GM18507 (cell line): ENCODE measurements at regions not wholly inside any gene's neighbourhood (a gene's known extent, or its start where the extent isn't known, plus 50 kb on each side); places are given as distances from the start of the nearest gene placed in this dataset.

ENCODE experiments used
- DNase-seq: peaks from one replicate; pipeline ENCODE4 v3.0.0; 2011; ENCODE audit warnings: low read depth; ENCODE audit not compliant: insufficient read length; ENCODE audit errors: extremely low spot score
- FAIRE-seq: peaks from 2 replicates; lab custom pipeline; 2011; peaks lifted over from hg19 to GRCh38; lab: Jason Lieb, UNC

DNA sequence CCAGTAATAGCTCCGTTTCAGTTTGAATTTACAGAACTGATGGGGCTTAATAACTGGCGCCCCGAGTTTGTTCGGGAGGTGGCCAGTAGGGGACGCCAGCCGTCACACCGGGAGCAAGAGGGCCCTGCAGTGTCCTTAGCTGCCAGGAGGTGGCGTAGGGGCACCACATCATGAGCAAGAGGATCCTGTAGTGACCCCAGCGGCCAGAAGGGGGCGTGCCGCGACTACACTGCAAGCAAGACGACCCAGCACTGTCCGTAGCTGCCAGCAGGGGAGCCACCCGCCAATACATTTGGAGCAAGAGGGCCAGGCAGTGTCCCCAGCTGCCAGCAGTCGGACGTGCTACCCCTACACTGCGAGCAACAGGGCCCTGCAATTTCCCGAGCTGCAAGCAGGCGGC, 663.7 kb upstream of the B3GAT1 start:
- DNase-seq (no peak), FAIRE-seq (no peak)

DNA sequence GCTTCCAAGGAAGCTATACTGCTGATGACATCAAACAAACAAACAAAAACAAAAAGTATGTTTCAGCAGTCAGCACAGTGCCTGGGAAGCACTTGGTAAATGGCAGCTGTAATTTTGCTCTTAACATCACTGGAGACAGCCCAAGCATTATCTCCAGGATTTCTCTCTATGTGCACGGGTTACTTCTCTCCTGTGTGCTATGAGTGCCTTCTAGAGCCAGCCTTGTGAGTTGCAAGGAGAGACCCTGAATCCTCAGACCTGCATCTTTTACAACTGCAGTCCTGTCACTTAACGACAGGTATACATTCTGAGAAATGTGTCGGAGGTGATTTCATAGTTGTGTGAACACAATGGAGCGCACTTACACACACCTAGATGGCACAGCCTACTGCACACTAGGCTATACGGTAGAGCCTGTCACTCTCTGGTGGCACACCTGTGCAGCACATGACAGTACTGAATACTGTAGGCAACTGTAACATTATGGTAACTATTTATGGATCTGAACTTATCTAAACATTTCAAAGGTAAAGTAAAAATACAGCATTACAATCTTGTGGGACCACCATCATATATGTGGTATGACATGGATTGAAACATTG, 662.5 kb upstream of the B3GAT1 start:
- FAIRE-seq (no peak), DNase-seq (no peak)

DNA sequence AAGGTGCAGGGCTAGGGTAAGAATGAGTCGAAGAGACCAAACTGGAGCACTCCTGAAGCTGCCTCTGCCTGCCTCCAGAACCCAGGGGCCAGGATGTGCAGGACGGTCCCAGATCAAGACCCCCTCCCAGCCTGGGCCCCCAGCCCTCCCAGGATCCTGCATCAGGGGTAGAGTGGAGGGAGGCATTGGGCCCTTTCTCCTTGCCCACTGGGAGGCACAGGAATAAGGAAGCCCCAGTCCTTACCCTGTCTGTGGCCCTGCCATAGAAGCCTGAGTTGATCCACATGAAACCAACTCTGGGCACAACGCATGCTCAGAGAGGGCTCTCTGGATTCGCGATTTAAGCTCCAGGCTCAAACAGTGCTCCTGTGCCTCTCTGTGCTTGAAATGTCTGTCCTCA, 661.8 kb upstream of the B3GAT1 start:
- DNase-seq = no peak
- FAIRE-seq = no peak

DNA sequence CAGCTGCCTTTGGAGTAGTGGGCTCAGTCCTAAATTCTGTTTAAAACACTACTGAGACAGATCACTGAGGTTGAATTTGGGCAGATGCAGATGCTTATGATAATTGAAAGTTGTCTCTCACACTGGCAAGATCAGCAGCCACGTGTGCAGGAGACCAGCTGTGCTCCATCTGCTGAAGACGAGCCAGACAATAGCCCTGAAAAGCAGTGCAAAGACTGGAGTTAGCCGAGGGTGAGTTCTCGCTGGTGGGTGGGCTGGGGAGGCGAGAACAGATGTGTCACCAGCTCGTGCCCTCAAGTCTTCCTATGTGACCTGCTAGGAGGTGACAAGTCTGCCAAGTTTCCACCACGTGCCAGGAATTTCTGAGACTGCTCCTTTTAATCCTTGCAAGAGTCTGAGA, 661.3 kb upstream of the B3GAT1 start:
- DNase-seq (no peak), FAIRE-seq (no peak)

DNA sequence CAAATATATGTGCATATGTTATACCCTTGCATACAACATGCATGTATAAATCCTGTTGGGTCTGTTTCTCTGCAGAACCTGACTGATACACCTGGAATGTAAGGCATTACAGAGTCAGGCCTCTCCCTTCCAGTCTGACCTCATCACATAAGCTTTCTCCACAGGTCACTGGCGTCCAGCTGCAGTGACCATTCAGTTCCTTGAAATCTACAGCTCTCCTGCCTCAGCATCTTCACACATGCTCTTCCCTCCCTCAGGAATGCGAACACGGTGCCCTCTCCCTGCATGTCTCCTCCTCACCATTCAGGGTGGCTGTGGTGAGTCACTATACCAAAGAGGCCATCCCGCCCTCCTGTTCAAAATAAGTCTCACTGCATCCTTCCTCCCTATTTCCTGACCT, 657.8 kb upstream of the B3GAT1 start:
- no peak for FAIRE-seq
- no peak for DNase-seq

DNA sequence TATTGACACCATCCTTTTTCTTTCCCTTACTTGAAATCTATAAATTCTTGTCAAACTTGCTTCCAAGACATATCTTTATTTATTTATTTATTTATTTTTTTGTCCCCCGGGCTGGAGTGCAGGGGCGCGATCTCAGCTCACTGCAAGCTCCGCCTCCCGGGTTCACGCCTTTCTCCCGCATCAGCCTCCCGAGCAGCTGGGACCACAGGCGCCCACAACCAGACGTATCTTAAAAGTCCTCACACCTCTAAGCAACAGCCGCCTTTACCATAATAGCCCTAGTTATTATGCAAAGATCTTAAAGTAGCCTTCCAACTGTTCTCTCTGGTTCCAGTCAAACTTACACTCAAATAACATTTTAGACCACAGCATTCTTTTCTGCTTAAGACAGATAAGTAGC, 657.0 kb upstream of the B3GAT1 start:
- no peak for FAIRE-seq

DNA sequence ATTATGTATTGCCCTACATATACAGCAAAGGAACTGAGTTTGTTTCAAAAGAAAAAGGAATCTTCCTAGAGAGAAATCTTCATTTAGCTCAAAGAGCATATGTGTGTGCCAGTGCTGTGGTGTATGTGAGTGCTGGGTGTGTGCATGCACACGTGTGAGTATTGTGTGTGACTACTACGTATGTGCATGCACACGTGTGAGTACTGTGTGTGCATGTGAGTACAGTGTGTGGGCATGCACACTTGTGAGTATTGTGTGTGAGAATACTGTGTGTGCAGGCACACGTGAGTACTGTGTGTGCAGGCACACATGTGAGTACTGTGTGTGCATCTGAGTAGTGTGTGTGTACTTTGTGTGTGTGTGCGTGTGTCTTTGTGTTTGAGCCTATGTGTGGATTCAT, 651.0 kb upstream of the B3GAT1 start:
- DNase-seq (no peak), FAIRE-seq (no peak)

More for the DNA sequence above, 657.0 kb upstream of the B3GAT1 start:
- DNase-seq = no peak

DNA sequence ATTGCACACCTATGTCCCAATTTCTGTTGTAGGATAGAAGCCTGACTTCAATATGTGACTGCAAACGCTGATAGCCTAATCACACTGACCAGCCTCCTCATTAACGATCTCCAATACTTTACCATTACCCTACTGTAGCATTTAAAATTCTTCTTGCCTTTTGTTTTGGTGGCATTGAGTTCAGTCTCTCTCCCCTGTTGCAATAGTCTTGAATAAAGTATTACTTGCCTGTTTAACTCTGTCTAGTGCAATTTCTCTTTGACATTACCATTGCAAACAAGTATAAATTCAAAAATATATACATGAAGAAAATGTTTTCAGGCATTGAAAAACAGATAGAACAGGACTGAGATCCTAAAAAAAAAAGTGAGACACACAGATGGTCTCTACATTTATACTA, 649.1 kb upstream of the B3GAT1 start:
- no peak for DNase-seq
- FAIRE-seq = no peak

DNA sequence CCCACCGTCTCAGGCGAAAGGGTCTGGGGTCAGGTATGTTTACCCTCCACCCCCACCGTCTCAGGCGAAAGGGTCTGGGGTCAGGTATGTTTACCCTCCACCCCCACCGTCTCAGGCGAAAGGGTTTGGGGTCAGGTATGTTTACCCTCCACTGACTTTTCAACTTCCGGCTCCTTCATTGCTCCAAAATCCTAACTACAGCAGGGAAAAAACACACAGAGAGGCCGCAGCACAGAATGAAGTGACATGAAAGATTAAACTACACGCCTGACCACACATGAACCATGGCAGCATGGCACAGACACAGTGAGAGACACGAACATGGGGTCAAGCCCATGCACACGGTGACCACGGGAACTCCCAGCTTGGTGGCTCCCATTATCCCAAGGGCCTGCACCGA, 634.9 kb upstream of the B3GAT1 start:
- FAIRE-seq (no peak), DNase-seq (no peak)

DNA sequence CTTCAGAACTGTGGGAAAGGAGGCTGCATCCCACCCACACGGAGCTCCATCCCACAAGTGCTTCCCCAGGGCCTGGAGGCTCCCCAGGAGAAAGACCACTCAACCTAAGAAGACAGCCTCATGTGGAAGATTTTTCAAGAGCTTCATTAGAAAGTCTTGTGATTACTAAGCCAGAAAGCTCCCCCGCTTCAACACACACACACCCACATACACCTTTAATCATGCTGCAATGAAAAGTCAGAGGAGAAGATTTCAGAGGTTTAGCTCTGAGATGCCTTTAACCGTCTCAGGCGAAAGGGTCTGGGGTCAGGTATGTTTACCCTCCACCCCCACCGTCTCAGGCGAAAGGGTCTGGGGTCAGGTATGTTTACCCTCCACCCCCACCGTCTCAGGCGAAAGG, 634.5 kb upstream of the B3GAT1 start:
- no peak for FAIRE-seq
- no peak for DNase-seq

DNA sequence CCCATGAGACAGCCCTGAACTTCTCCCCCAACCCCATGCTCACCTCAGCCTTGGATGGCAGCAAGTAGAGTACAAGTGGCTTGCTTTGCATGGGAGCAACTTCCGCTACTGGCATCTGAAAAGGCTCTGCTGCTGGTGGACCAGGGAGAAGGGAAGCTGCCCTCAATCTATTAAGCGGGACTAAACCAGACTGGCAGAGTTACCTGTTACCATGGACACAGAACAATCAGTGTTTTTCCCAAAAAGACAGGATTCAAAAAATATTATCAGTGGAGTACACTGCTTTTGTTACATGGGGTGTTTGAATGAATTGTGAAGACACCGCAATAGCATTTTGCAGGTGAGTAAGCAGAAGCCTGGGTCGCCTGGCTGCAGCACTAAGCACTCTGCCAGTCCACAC, 631.4 kb upstream of the B3GAT1 start:
- DNase-seq (no peak), FAIRE-seq (no peak)

DNA sequence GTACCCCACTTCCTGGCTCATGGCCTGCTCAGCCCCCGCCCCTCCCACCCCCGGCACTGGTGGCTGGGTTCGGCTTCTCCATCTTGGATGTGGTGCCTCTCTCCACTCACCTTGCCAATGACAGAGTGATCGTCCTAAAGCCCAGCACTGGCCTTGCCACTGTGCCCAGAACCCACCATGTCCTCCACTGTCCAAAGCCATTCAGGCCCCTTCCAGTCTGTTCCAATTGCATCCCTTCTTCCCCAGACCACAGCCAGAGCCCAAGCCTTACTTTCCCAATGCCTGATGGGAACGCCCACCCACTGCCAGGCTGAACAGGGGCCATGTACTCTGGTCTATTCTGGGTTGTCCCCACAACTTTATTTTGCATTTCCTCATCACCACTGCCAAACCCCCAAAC, 625.8 kb upstream of the B3GAT1 start:
- FAIRE-seq (no peak), DNase-seq (no peak)

DNA sequence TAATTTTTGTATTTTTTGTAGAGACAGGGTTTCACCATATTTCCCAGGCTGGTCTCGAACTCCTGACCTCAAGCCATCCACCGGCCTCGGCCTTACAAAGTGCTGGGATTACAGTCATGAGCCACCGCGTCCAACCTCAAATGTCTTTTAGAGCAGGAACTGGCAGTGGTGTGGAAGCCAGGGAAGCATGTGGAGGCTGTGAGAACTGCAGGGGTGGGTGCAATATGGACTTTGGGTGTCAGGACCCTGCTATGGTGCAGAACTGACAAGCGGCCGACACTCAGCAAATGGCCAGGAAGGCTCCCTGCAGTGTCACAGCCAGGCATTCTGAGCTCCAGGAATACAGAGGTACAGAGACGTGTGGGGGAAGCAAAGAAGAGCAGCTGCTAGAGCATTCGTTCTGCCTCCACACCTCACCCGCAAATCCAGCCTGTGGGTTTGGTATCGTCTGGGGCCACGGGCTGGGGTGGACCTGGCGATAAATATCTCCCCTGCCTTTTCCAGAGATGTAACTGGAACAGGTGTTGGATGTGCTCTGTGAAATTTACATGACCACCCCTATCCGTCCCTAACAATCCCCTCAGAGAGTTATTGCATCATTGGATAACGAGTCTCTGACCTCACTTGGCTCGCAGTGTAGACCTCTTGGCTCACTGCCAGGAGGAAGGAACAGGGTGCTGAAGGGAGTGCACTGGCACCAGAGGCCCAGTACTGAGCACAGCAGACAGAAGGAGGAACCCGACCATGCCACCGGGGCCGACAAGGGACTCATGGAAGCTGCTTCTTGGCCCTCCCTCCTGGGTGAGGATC, 624.7 kb upstream of the B3GAT1 start:
- DNase-seq (no peak), FAIRE-seq (no peak)

DNA sequence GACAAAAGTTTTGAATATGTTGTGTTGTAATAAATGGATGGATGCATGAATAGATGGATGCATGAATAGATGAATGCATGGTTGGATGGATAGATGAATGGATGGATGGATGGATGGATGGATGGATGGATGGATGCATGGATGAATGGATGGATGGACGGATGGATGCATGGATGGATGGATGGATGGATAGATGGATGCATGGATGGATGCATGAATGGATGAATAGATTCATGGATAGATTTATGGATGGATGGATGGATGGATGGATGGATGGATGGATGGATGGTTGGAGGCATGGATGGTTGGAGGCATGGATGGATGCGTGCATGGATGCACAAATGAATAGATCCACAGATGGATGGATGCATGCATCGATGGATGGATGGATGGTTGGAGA, 623.2 kb upstream of the B3GAT1 start:
- DNase-seq (no peak), FAIRE-seq (no peak)

DNA sequence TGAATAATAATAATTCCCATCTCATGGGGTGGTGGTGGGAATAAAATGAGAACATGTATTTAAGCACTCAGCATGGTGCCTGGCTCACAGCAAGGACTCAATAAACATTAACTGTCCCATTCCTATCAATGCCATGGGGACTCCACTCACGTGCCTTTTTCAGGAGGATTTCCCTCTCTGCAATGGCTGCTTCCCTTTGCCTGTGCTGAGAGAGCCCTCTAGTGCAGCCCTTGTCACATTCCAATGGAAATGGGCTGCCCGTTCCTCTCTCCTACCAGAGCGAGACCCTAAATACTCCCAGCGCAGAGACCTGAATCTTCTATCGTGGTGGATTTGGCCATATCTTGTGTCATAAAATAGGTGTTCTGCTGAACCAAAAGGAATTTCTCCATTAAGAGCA, 621.5 kb upstream of the B3GAT1 start:
- DNase-seq = no peak
- FAIRE-seq = no peak

DNA sequence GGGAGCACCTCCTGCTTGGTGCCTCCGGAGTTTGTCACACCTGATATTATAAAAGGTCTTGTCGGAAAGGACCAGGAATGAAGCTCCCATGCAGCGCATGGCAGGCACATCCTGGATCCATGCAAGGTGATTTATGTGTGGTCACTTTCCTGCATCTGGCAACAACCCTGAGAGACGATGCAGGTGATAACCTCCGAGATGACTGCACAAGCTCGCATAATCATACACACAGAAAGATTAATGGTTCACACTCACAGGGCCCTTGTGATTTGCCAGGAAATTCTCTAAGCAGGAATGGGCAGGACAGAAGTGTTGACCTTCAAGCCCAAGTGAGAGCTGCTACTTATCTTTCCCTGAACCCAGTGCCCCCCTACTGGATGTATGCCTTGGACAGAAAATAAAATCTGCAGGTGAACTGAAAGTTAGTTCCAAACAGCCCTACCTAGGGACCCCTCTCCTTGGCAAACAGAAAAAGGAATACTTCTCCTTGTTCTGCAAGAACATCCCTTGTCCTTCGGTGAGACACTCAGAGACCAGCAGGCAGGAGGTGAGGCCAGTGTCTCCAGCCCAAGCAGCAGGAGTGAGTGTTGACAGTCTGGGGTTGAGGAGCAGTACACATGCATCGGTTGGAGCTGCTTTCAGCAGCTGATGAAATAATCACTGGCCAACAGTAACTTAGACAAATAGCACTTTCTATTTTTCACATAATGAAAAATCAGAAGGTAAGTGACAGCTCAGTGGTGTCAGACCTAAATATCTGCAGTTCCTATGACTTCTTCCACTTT, 619.4 kb upstream of the B3GAT1 start:
- no peak for DNase-seq

DNA sequence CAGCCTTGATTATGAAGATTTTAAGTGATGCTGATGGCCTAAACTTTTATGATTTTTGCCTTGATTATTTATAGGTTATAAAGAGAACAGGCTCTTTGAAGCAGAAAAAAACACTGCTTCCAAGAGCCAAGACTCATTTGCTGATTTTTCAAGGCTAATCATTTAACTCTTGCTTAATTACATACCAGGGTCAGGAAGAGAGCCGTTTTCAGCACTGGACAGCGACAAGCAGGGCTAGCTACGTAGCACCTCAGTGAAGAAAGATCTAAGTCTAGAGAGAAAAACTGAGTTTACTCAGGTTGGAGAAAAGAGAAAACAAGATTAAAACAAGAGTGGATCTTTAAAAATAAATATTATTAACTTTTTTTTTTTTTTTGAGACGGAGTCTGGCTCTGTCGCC, 615.4 kb upstream of the B3GAT1 start:
- DNase-seq = no peak

More for the DNA sequence above, 619.4 kb upstream of the B3GAT1 start:
- no peak for FAIRE-seq

DNA sequence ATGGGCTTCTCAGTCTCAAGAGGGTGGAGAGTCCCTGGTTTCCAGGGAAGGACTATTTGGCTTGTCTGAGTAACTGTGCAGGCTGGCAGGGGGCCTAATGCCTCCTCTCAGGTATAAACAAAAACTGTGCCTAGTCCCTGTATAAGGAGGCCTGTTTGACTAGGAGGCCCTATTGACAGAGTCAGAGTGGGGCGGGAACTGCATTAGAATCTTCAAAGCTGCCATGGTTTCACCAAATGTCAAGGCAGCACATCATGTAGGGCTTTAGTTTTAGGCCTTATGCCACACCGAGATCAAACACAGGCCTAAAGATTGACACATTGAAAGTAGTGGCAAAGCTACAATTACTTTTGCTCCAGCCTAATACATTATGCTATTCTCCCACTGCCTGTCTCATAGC, 611.5 kb upstream of the B3GAT1 start:
- no peak for DNase-seq
- FAIRE-seq = no peak

More for the DNA sequence above, 615.4 kb upstream of the B3GAT1 start:
- FAIRE-seq = no peak

DNA sequence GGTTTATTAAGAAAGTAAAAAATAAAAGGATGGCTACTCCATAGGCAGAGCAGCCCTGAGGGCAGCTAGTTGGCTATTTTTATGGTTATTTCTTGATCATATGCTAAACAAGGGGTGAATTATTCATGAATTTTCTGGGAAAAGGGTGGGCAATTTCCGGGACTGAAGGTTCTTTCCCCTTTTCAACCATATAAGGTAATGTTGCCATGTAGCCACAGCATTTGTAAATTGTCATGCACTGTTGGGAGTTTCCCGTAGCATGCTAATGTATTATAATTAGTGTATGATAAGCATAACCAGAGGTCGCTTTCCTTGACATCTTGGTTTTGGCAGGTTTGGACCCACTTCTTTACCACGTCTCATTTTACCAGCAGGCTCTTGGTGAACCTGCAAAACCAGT, 610.4 kb upstream of the B3GAT1 start:
- FAIRE-seq = no peak

DNA sequence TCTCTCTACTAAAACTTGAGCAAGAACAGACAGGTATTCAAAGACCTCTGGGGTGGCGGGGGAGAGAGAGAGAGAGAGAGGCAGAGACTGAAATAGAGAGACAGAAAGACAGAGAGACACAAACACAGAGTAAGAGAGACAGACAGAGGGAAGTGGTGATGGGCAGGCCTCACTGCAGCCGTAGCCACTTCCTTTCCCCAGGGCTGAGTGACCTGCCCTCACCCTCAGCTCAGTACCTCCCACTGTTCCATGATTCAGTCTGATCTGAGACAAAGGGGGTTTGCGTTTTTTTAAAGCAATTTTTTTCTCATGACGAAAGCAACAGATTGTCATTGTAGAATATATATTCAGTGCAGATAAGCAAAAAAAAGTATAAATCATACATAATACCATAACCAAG, 607.9 kb upstream of the B3GAT1 start:
- FAIRE-seq (no peak), DNase-seq (no peak)

More for the DNA sequence above, 610.4 kb upstream of the B3GAT1 start:
- no peak for DNase-seq
